HG03097 (cell line): ENCODE measurements at regions not wholly inside any gene's neighbourhood (a gene's known extent, or its start where the extent isn't known, plus 50 kb on each side); places are given as distances from the start of the nearest gene placed in this dataset.
"Not testable (repeated sequence)": the region's sequence is repeated elsewhere in the genome, so short reads cannot be mapped to it uniquely, and the experiment has no call there.

Experiments used
- ATAC-seq: cut with Tn5 transposase; IDR thresholded peaks from one replicate; pipeline ENCODE4 v1.9.1; 2021; ENCODE audit not compliant: unreplicated experiment, low FRiP score

DNA sequence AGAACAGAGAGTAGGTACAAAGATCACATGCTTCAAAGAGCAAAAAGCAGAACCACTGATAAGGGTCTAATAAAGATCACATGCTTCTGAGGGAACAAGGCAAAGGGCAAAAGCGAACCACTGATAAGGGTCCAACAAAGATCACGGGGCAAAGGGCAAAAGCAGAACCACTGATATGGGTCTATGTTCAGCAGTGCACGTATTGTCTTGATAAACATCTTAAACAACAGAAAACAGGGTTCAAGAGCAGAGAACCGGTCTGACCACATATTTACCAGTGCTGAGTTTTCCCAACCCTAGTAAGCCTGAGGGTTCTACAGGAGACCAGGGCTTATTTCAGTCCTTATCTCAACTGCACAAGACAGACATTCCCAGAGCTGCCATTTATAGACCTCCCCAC, 362.7 kb upstream of the ATXN7L3B start:
- not testable (repeated sequence) for ATAC-seq

DNA sequence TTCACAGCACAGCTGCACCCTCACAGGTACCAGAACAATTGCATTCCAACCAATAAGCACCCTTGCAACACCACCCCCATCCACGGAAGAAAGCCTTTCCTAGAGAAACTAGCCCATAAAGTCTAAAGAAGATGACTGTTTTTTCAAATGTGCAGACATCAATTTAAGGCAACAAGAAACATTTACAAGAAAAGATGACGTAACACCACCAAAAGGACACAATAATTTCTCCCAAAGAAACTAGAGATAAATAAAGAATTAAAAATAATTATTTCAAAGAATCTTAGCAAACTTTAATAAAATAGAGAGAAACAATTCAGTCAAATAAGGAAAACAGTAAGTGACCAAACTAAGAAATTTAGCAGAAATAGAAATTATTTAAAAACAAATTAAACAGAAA, 352.3 kb upstream of the ATXN7L3B start:
- no peak for ATAC-seq

DNA sequence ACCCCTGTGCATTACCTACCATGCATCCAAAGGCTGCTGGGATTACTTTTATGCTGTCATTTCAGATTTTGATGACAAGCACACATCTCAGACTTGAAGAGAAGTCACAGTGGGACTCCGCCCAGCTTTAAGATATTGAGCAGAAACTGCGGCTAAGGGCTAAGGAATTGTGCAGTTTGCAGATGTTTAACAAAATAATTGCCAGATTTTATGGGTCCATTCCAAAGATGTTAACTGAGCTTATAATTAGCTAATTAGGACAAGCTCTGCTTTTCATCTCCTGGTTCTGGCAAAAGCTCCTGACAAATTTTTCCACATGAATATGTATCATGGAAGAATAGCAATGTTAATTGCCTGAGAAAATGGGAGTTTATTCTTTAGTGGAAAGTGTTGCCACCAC, 344.4 kb upstream of the ATXN7L3B start:
- ATAC-seq: no peak

DNA sequence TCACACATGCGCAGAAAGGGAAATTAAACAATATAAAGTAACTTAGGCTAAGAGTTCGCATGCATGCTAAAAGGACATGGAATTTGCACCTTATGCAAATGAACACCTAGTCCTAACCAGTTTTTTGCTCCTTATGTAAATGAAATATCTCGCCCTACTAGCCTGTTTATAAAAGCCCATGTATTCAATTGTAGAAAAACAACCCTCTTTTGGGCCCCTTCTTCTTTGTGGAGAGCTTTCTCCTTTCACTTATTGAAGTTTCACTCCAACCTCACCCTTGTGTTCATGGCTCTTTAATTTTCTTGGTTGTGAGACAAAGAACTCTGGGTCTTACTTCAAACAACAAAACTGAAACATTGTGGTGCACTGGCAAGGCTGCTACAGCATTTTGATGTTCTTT, 333.4 kb upstream of the ATXN7L3B start:
- ATAC-seq: no peak

DNA sequence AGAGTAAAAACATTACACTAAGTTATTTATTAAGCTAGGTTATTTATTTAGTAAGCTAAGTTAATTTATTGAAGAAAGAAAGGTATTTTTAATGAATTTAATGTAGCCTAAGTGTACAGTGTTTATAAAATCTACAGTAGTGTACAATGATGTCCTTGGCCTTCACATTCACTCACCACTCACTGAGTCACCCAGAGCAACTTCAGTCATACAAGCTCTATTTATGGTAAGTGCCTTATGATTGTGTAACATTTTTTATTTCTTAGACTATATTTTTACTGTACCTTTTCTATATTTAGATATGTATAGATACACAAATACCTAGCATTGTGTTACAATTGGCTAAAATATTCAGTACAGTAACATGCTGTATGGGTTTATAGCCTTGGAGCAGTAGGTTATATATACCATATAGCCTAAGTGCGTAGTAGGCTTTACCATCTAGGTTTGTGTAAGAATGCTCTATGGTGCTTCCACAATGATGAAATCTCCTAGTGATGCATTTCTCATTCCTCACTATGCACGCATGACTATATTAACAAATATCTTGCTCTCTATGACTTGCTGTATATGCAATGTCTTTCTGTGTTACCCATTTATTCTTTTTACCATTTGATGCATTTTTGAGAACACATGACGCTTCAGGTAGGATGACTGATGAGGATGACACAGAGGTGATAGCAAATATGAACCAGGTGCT, 309.6 kb upstream of the ATXN7L3B start:
- no peak for ATAC-seq

DNA sequence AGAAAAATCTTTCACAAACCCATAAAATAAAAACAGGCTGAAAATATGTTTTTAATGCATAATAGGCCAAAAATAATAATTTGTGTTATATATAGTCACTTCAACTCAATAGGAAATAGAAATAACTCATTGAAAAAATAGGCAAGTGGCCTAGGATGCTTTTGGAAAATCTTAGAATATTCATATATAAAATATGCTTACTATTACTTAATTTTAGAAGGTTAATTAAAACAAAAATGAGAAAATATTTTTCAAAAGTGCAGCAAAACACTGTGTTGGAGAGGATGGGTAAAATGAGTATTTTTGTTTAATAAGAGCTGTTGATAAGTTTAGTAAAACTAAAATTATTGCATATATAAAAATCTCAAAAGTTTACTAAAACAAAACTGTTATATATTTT, 308.0 kb upstream of the ATXN7L3B start:
- ATAC-seq: no peak

DNA sequence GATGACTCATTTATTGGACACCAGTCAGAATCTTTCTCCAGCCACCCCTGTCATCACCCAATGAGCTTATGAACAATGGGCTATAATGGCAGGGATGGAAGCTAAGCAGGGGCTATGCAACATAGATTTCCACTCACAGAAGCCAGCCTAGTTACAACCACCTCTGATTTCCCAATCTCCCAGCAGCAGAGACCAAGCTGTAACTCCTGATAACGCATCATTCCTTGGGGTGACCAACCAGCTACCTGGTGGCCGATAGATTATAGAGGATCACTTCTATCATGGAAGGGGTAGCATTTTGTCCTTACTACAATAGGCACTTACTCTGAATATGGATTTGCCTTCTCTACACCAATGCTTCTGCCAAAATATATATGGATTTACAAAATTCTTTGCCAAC, 302.3 kb upstream of the ATXN7L3B start:
- ATAC-seq: no peak

DNA sequence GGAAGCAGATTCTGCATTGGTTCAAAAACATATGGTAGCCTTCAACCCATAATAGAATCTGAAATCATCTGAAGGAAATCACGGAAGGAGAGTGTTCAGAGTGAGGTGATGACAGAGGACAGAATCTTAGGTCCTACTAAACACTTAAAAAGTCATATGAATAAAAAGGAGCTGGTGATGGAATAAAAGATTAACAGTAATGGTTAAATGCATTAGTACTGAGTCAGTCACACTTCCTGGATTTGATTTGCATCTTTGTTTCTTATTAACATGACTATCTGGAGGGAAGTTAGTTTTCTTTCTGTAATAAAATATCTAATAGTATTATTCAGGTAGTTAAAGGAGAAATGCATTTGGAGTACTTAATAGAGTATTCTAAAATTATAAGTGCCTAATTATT, 296.3 kb upstream of the ATXN7L3B start:
- ATAC-seq: no peak

DNA sequence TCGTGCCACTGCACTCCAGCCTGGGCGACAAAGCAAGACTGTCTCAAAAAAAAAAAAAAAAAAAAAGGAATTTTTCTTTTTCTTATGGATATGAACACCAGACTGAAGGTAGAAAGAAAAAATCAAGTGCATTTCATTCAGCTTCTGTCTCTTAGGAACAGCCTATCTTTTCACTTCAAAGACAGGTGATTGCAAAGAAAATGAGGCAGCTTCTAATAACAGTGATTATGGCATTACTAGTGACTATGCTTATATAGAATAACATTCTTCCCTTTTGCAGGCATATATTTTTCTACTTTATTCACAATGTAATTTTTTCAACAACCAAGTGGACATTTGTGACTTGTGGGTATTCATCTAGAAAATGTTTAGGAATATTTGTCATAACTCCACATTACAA, 295.5 kb upstream of the ATXN7L3B start:
- ATAC-seq: no peak

DNA sequence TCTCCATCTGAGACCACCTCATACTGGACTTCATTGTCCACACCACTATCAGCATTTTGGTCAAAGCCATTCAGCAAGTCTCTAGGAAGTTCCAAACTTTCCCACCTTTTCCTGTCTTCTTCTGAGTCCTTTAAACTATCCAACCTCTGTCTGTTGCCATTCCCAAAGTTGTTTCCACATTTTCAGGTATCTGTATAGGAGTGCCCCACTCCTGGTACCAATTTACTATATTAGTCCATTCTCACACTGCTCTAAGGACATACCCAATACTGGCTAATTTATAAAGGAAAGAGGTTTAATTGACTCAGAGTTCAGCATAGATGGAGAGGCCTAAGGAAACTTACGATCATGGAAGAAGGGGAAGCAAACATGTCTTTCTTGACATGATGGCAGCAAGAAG, 292.2 kb upstream of the ATXN7L3B start:
- no peak for ATAC-seq

DNA sequence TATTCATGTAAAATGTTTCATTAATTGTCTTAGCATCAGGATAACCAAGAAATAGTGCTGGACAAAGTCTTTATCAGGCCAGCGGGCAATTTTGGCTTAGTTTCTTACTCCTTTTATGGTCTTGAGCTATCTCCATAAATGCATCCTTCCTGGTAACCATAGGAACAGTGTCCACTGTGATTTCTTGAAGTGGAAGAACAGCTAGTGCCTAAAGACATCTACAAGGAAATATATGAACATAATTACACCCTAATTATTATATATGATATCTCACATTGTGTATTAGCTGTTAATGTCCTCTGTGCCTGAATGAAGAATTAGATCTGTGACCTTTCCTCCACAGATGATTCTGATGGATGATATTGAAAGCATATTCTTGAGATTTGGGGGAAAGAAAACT, 286.7 kb upstream of the ATXN7L3B start:
- no peak for ATAC-seq

DNA sequence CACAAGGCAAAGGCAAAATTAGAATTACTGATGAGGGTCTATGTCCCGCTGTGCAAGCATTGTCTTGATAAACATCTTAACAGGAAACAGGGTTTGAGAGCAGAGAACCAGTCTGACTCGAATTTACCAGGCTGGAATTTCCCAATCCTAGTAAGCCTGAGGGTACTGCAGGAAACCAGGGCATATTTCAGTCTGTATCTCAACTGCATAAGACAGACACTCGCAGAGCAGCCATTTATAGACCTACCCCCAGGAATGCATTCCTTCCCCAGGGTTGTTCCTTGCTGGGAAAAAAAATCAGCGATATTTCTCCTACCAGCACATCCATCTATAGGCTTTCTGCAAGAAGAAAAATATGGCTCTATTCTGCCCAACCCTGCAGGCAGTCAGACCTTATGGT, 283.8 kb upstream of the ATXN7L3B start:
- not testable (repeated sequence) for ATAC-seq

DNA sequence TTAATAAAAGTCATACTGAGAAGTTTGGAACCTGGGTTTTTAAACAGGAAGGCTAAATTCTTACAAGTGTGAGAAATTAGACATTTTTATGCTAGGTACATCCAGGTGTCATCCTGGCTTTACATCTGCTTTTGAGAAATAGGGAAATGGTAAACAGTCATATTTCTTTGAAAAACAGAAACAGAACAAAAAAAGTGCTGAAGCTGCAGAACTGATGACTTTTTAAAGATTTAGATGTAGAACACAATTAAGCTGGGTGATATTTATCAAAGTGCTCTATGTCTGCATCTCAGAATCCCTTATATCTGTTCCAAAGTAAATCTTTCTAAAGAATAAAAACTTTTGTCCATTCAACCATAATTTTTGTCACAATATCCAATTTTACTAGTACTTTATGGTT, 282.9 kb upstream of the ATXN7L3B start:
- ATAC-seq: no peak

DNA sequence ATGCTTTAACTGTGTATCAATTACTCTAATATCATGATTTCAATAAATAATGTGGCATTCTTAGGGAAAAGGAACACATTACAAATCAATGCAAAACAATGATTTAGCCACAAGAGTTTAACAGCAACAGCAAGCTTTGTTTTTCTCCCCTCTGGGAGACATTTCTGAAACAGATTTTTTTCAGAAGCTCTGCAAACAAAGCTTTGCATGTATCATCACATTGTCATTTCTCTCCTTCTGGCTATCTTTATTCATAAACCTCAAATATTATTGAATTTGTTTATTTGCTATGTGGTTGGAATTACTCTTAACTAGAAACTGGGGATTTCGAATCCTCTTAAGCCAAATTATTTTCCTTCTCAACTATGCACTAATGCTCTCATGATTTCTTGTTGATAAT, 278.4 kb upstream of the ATXN7L3B start:
- ATAC-seq: no peak

DNA sequence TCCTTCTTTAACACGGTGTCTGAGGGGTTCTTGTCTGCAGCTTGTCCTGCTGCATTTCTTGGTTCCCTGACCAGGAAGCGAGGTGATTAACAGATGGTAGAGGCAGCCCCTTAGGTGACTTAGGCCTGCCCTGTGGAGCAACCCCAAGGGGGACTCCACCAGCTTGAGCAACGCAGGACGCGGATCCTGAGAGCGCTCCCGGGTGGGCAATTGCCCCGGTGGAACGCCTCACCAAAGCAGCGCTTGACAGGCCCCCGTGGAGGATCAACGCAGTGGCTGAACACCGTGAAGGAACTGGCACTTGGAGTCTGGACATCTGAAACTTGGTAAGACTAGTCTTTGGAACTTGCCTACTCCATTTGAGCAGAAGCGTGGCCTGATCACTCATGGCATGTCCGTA, 272.9 kb upstream of the ATXN7L3B start:
- no peak for ATAC-seq

DNA sequence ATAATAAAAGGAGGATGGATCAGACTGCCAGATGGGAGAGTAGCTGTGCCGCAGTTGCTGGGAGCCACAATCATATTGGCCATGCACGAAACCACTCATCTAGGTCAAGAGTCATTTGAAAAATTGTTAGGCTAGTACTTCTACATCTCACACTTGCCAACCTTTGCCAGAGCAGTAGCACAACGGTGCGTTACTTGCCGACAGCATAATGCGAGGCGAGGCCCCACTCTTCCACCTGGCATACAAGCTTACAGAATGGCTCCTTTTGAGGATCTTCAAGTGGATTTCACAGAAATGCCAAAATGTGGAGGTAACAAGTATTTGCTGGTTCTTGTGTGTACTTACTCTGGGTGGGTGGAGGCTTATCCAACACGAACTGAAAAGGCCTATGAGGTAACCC, 268.3 kb upstream of the ATXN7L3B start:
- ATAC-seq: not testable (repeated sequence)

DNA sequence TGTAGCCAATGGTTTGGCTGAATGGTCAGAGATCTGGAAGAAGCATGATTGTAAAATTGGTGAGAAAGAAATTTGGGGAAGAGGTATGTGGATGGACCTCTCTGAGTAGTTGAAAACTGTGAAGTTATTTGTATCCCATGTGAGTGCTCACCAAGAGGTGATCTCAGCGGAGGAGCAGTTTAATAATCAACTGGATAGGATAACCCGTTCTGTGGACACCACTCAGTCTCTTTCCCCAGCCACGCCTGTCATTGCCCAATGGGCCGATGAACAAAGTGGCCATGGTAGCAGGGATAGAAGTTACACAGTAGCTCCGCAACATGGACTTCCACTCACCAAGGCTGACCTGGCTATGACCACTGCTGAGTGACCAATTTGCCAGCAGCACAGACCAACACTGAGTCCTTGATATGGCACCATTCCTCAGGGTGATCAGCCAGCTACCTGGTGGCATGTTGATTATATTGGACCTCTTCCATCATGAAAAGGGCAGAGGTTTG, 257.4 kb upstream of the ATXN7L3B start:
- ATAC-seq: no peak

DNA sequence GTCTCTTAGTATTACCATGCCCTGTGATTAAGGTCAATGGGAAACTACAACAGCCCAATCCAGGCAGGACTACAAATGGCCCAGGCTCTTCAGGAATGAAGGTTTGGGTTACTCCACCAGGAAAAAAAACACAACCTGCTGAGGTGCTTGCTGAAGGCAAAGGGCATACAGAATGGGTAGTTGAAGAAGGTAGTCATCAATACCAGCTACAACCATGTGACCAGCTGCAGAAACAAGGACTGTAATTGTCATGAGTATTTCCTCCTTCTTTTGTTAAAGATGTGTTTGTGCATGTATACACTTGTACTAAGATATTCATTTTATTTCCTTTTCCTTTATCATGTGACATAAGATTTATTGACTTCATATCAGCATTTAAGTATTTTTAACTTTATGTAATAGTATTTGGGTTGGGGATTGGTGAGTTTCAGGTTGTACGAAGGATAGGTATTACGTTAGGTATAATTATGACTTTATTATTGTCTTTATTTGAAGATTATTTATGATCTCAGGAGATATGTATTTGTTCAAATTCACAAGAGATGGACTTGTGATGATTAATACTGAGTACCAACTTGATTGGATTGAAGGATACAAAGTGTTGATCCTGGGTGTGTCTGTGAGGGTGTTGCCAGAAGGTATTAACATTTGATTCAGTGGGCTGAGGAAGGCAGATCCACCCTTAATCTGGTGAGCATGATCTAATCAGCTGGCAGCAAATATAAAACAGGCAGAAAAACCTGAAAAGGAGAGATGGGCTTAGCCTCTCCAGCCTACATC, 256.0 kb upstream of the ATXN7L3B start:
- ATAC-seq: not testable (repeated sequence)

DNA sequence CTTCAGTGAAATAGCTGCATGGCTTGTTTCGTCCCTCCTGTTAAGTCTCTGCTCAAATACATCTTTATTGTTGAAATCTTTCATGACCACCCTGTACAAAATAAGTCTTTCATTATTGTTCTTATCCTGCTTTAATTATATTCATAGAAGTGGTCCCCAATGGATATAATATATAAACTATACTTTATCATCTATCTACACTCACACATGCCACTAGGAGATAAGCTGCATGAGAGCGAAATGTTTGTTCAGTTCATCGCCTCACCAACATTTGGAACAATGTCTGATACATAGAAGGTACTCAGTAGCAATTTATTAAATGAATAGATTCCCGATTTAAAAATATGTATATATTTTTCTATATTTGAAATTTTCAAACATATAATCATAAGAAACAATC, 254.0 kb upstream of the ATXN7L3B start:
- no peak for ATAC-seq

DNA sequence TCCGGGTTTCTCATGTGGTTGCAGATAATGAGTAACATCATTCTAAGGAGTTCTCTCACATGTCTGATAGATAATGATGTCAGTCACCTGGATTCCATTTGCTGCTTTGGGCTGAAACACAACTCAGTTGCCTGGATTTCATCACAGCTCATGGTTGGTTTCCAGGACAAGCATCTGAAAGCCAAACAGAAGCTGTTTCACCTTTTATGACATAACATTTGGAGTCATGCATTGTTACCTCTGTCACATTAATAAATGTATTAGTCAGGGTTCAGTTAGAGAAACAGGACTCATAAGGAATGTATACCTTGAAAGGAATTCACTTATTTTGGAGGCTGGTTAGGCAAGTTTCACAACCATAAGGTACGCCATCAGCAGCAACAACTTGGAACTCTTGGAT, 251.9 kb upstream of the ATXN7L3B start:
- no peak for ATAC-seq

DNA sequence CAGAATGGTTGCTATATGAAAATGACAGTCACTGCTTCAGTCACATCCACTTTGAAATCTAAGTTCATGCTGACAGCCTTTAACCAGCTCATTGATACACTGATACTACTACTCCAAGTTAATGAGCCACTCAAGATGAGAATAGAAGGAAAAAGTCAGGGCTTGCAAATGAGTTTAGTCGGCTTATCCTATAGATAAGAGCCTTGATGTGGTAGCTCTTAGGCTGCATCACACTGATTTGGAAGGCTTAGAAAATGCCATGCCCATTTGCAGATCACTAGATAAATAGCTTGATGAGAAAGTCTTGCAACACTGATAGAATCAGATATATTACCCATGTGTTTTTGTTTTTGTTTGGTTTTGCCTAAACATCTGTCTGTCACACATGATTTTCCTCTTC, 251.4 kb upstream of the ATXN7L3B start:
- ATAC-seq: no peak
